Gastrocnemius medialis (tissue), 4 donors: ENCODE measurements at regions not wholly inside any gene's neighbourhood (a gene's known extent, or its start where the extent isn't known, plus 50 kb on each side); places are given as distances from the start of the nearest gene placed in this dataset.

Source experiments
- CTCF ChIP-seq, 5 experiments: fragments of 450-650 bp in 3 of 5; fragments of 200-600 bp in 2 of 5; sonication (generic) in 2 of 5; IDR thresholded peaks in 4 of 5; conservative IDR thresholded peaks in 1 of 5; 1 replicate in 4 of 5; 2 replicates in 1 of 5; pipeline ENCODE4 v1.5.1; 2016 to 2019; ENCODE audit warnings: antibody characterized with exemption in 5 of 5, mild to moderate bottlenecking in 3 of 5, moderate library complexity in 3 of 5
- POLR2A ChIP-seq, 2 donors: fragments of 450-650 bp; IDR thresholded peaks; one replicate each; pipeline ENCODE4 v1.6.1; 2017; ENCODE audit warnings: antibody characterized with exemption in 2 of 2, mild to moderate bottlenecking in 2 of 2, moderate library complexity in 2 of 2

- no peak for TF ChIP-seq CTCF (IDR thresholded peaks at IDR 0.05 in 4 of 5, conservative IDR thresholded peaks at IDR 0.05 in 1 of 5)
- no peak for TF ChIP-seq POLR2A (IDR thresholded peaks at IDR 0.05)
These were observed 91.0 kb upstream of the ALDH1B1 start for GRCh38 chr9:38301376-38302106.
